Activated CD4-positive, CD25-positive, alpha-beta regulatory T cell treated with anti-CD3 and anti-CD28 coated beads, Interleukin-2, amount 50 U/mL, for 72 hours (primary cell): ENCODE measurements at regions not wholly inside any gene's neighbourhood (a gene's known extent, or its start where the extent isn't known, plus 50 kb on each side); places are given as distances from the start of the nearest gene placed in this dataset.

ENCODE experiments used
- DNase-seq: peaks from one replicate; pipeline ENCODE4 v3.0.0; 2021

- no peak for DNase-seq
Measured at GRCh38 chr6:16849988-16850680, 88.9 kb upstream of the ATXN1 start.

DNA sequence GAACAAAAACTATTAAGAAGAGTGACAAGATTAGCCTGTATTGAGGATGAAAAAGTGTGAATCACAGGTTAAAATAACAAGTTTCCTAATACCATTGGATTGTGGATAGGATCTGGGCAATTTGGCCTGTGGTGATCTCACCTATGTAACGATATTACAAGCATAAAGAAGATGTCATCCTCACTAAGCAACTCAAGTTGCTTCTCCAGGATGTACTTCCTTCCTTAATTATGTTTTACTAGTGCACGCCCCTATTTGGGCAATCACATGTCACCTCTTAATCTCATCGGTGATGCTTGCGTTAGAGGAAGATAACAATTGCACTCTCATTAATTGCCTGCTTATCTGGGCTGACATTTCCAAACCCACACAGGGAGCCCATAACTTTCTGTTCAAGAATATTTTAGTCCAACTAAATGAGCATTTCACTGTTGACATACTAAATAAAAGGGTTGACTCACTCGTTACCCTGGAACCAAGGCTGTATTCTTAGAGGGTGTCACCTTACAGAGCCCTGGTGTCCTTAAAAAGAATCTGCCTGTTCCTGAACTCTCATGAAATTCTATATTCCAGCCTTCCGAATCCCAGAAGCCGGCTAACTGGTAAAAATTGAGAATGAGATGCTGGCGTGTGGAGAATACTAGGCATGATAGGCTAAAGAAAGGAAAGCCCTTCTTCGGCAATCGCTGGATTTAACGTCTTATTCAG lies 88.2 kb upstream of the ATXN1 start:
- DNase-seq = no peak

DNA sequence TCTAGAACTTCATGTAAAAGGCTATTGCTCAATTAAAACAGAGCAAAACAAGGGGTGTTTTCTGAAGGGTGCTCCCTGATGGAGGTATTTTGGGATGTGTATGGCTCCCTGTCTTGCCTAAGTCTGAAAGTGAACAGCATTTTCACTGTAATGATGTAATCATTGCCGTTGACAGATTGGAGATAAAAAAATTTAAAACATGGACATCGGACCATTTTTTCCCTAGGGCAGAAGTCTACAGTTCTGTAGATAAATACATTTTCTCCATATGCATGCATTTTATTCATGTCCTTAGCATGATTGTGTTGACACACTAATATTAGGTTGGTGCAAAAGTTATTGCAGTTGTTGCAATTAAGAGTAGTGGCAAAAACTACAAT lies 85.1 kb upstream of the ATXN1 start:
- no peak for DNase-seq

DNA sequence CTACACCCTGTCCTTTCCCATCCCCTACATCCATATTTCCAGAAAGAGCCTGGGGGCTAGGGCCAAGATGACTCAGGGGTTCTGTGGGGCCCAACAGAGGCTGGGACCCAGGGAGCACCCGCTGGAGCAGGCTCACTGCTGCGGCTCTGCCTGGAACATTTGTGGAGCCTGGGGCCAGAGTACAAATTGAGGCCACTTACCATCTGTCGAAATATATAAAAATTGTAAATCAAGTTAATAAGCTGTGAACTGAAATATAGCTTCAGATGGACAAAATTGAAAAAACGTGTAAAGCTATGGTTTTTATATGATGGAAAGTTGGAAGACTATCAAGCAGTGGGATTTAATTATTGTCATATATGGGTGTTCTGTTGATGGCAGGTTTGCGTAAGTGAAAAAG lies 82.9 kb upstream of the ATXN1 start:
- no peak for DNase-seq

GRCh38 chr6:16842676-16843075 lies 81.4 kb upstream of the ATXN1 start:
- DNase-seq = no peak

GRCh38 chr6:16841241-16841640 lies 80.0 kb upstream of the ATXN1 start:
- no peak for DNase-seq

GRCh38 chr6:16840725-16841124 lies 79.5 kb upstream of the ATXN1 start:
- no peak for DNase-seq

DNA sequence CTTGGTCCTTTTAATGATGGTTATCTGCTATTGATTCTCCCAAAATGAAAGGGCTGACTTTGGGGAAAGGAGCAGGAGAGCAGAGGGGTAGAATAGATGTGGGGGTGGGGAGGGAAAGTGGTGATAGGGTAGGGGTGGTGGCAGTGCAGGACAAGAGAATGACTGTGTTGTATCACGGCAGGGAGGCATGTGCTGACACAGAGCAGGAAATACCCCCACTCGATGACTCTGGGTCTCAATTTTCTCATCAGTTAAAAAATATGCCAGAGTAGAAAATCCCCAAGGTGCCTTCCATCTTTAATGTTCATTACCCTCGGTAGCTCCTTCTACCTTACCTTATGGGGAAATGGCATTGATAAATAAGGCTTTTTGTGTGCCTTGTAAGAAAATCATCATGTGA lies 79.0 kb upstream of the ATXN1 start:
- DNase-seq = no peak

GRCh38 chr6:16839631-16840179 lies 78.4 kb upstream of the ATXN1 start:
- DNase-seq = no peak

- no peak for DNase-seq
Measured at GRCh38 chr6:16837217-16837972, 76.1 kb upstream of the ATXN1 start.

- DNase-seq = no peak
Measured at GRCh38 chr6:16836144-16836981, 75.1 kb upstream of the ATXN1 start.

DNA sequence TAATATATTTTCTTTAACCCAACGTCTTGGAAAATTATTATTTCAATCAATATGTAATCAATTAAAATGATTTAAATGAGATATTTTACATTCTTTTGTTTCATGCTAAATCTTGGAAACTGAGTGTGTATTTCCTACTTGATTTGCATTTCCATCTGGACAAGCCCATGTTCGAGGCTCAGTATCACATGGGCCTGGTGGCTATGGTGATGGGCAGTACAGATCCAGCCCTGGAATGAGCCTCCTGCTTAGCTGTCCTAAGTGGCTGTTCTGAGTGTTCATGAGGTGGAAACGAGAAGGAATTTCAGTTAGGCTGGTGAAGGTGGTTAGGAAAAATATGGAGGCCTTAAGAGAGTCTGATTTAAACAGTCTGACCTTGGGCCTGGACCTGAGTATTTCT lies 73.0 kb upstream of the ATXN1 start:
- DNase-seq = no peak

DNA sequence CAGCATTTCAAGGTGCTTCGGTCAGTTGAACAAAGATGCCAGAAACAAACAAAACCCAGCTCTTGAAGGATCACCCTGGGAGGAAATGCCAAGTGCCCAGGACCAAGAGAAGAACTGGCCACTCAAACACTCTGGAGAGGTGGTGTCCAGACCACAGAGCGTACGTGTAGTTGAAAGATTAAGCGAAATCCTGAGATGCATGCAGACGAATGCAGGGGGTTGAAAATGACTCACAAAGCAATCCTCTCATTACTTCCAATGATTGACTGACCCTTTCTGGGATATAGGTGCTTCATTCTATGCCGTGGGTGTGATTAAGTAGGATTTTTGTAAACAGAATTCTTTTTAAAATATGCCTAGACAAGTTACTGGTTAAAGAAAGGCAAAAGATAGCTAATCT lies 71.5 kb upstream of the ATXN1 start:
- no peak for DNase-seq

DNA sequence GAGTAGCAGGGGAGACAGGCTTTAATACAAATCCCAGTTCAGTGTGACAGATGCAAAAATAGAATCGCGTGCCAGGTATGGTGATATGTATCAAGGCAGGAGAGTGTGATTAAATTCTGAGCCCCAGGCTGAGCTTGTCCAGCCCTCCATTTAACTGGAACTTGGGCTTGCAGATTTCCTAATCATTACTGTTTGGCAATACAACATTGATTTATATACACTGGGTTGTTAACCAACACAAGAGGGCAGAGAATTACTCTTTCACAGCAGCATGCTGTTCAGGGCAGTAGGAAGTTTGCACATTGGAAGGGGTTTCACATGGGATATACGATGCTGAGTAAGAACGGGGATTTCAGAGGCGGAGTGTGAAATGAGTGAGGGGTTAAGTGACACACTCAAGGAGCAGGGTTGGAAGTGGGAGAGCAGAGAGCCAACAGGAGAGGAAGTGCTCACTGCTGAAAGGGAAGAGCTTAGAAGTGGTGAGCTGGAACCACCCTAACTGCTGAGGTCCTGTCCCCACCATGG lies 70.8 kb upstream of the ATXN1 start:
- DNase-seq = no peak

- no peak for DNase-seq
Measured at GRCh38 chr6:16831136-16831535, 69.9 kb upstream of the ATXN1 start.

- no peak for DNase-seq
Measured at GRCh38 chr6:16828058-16828457, 66.8 kb upstream of the ATXN1 start.

DNA sequence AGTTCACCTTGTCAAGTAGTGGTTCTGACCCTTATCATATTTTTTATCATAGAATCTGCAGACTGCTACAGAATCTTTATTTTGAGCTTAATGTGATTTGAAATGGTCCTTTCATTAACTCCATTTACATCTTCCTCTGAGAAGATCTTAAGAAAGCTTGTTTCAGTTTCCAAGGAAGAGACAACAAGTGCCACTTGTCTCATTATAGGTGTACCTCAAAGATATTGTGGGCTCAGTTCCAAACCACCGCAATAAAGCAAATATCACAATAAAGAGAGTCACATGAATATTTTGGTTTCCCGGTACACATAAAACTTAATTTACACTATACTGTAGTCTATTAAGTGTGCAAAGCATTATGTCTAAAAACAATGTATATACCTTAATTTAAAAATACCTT lies 66.4 kb upstream of the ATXN1 start:
- DNase-seq = no peak

DNA sequence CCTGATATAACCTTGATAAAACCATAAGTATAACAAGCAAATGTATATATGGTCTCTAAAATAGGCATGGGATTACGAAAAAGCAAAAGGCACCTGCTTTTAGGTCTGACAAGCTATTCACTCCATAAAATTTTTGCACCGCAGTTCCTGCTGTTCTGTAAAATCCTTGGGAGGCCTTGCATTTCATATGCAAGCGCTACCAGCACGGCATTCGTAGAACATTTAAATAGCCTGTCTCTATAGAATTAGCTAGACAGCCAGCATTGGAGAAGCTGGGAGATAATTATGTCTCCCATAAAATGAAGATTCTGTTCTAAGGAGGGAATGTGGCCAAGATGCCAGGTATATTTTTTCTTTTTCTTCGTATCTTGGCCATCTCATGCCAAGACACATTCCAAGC lies 64.5 kb upstream of the ATXN1 start:
- DNase-seq = no peak

DNA sequence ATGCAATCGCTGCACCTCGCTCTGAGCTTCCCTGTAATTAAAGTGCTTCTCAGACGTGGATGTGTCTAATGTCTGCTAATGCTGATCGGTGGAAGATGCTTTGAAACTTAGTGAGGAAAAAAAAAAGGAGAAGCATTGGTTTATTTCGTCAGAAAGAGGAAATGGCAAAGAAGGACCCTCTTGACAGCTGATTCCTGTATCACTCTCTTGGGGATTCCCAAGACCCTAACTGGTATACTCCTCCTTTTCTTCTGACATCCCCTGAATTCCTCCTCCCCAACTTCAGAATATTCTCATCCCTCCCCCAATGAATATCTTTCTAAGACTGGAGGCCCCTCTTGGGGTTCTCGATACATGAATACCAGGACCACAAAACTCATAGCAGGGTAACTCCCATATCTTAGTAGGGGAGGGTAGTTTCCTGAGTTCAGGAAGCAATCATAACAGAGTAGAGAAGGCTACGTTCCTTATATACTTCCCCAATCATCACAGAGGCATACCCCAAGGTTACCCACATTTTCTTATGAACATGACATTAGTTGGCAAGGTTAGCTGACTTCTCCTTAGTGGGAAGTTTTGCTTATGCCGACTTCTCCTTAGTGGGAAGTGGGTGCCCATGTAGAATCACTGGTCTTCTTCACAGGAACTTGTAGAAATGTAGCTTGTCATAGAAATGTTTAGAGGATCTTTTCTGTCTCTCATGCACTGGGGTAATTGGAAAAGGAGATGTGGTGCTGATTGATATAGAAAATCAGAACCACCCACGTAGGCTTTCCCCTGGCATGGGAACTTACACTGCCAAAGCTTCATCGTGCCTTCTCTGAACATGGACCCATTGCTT lies 63.8 kb upstream of the ATXN1 start:
- no peak for DNase-seq

DNA sequence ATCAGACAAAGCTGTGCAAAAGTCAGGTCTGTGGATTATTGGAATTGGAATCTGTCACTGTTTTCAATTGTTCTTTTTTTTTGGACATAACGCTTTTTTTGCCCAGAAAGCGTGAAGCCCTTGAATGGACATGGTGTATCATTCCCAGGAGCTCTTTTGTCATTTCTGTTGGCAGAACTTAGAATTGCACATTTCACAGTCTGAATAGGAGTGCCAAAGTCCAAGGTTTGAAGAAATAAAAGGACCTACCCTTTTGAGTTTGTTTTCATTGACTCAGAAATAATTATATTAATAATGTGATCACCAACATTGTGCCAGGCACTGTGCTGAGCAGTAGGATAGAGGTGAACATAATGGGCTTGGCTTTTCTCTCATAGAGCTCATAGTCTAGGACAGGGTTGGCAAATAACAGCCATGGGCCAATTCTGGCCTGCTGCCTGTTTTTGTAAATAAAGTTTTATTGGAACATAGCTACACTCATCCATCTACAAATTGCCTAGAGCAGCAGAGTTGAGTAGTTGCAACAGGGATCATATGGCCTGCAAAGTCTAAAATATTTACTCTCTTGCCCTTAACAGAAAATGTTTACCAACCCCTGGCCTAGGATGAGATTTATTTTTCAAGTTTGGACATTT lies 62.6 kb upstream of the ATXN1 start:
- no peak for DNase-seq
